ENCODE measurements at regions not wholly inside any gene's neighbourhood (a gene's known extent, or its start where the extent isn't known, plus 50 kb on each side); places are given as distances from the start of the nearest gene placed in this dataset.

DNA sequence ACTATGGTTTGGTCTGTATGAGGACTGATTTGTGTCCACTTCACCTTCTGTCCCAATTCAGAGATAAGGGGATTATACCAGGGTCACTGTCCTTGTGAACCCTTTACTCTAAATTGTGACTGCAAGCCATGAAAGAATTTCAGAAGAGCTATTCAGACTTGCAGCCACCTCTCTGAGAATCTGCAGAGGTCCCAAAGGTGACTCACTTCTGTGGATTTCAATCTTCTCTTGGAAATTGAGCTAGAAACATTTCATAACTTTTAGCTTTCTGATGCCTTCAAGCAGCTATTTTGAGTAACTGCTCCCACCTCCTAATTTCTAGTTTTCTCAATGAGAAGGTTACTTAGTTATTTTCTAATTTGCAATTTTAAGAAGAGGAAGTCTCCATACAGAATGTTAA, 1242.4 kb upstream of the ACVR2A start:
- H3K4me3 ChIP-seq, result no peak overlapping the region
- intact Hi-C loops (cut with DNase I), result no loop called here

DNA sequence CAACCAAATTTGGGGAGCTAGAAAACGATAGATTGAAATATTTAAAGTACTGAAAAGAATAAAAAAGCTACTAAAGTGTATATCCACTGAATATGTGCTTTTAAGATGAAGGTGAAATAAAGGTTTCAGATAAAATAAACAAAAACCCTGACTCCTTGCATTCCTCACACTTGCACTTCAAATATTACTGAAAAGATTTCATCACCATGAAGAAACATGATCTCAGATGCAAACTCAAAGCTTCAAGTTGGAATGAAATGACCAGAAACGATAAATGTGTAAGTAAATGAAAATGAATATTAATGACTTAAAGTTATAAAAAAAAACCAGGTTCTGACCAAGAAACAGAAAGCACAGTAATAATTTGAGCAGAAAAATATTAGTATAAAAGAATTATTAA, 1246.0 kb upstream of the ACVR2A start:
- Histone ChIP-seq H3K27ac (no peak overlapping the region), H3K9me3 (replicated peaks in 1 of 3) (no peaks in the 10 kb centered on the region), H3K4me1 (replicated peaks in 1 of 2) (no peaks in the 10 kb centered on the region), H3K36me3 (replicated peaks in 1 of 2) (no peaks in the 10 kb centered on the region), H3K27me3 (no peaks in the 10 kb centered on the region), H3K4me3 (no peak overlapping the region)
- WGBS, 4 donors, result 65 to 82% (median 76%) methylated on average over 2 of the region's 2 CpGs
- intact Hi-C loops (cut with DNase I), result no loop called here
- no peak for DNase-seq
- TF ChIP-seq POLR2A (IDR thresholded peaks at IDR 0.05), result no peak
- no peak for TF ChIP-seq CTCF (IDR thresholded peaks at IDR 0.05)

More for the DNA sequence above, 1242.4 kb upstream of the ACVR2A start:
- Histone ChIP-seq H3K27me3 (no peaks in the 10 kb centered on the region), H3K4me1 (replicated peaks in 1 of 2) (no peaks in the 10 kb centered on the region), H3K27ac (no peak overlapping the region), H3K36me3 (replicated peaks in 1 of 2) (no peaks in the 10 kb centered on the region), H3K9me3 (replicated peaks in 1 of 3) (no peaks in the 10 kb centered on the region)
- TF ChIP-seq CTCF (IDR thresholded peaks at IDR 0.05) (no peak), POLR2A (IDR thresholded peaks at IDR 0.05) (no peak)
- no peak for DNase-seq

DNA sequence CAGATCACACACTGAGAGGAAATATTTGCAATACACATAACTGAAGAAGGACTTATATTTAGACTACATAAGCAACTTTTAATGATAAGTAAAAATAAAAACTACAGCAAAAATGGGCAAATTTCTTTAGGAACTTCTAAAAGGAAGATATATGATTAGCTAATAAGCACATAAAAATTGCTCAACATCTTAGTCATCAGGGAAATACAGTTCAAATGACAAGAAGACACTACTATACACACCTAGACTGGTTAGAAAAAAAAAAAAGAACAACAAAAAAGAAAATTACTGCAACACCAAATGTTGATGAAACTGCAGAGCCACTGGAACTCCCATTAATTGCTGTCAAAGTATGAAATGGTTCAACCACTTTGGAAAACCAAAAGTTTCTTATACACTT, 1247.5 kb upstream of the ACVR2A start:
- H3K4me3 ChIP-seq, result no peak overlapping the region
- no peaks in the 10 kb centered on the region for H3K9me3 ChIP-seq (replicated peaks in 1 of 3)
- no peaks in the 10 kb centered on the region for H3K27me3 ChIP-seq
- TF ChIP-seq POLR2A (IDR thresholded peaks at IDR 0.05), result no peak
- no peak for TF ChIP-seq CTCF (IDR thresholded peaks at IDR 0.05)
- no peaks in the 10 kb centered on the region for H3K36me3 ChIP-seq (replicated peaks in 1 of 2)
- intact Hi-C loops (cut with DNase I), result no loop called here
- H3K4me1 ChIP-seq (replicated peaks in 1 of 2), result no peaks in the 10 kb centered on the region
- H3K27ac ChIP-seq, result no peak overlapping the region
- DNase-seq, result no peak

DNA sequence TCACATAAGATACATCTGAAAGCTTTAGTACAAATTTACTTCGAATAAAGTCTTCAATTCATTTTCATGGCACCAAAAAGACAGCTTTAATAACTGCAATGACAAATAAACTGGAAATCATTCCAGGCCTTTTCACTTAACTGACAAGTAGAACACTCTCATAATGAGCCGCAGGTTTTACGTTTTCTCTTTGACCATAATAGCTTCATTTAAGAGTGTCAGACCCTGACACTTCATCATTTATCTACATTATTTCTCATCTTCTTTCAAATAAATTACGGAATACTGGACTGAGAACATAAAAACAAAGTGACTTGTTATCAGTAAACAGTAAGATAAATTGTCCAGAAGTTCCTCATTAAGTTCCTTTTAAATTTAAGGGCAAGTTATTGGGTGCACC, 1252.9 kb upstream of the ACVR2A start:
- H3K4me3 ChIP-seq, result no peak overlapping the region
- H3K36me3 ChIP-seq (replicated peaks in 1 of 2), result no peaks in the 10 kb centered on the region
- no peaks in the 10 kb centered on the region for H3K27me3 ChIP-seq
- 69 to 72% (median 72%) methylated on average over 4 of the region's 4 CpGs for WGBS, 4 donors
- no peaks in the 10 kb centered on the region for H3K9me3 ChIP-seq (replicated peaks in 1 of 3)
- intact Hi-C loops (cut with DNase I), result no loop called here
- no peak overlapping the region for H3K27ac ChIP-seq
- no peak for DNase-seq
- H3K4me1 ChIP-seq (replicated peaks in 1 of 2), result no peaks in the 10 kb centered on the region
- TF ChIP-seq CTCF (IDR thresholded peaks at IDR 0.05) (no peak), POLR2A (IDR thresholded peaks at IDR 0.05) (no peak)
